WERI-Rb-1 (cell line): ENCODE measurements at regions not wholly inside any gene's neighbourhood (a gene's known extent, or its start where the extent isn't known, plus 50 kb on each side); places are given as distances from the start of the nearest gene placed in this dataset.

ENCODE experiments used
- DNase-seq: peaks from one replicate; pipeline ENCODE4 v3.0.0-alpha.2; 2020
- H3K27ac ChIP-seq: fragments of 250-450 bp; sonication (Bioruptor Pico); 2 replicates; pipeline ENCODE4 v1.5.1; 2020; ENCODE audit warnings: mild to moderate bottlenecking, moderate library complexity
- H3K27me3 ChIP-seq: fragments of 250-450 bp; sonication (Bioruptor Pico); 2 replicates; pipeline ENCODE4 v1.5.1; 2021; ENCODE audit warnings: mild to moderate bottlenecking, low read depth, moderate library complexity; ENCODE audit not compliant: insufficient read depth, severe bottlenecking
- H3K36me3 ChIP-seq: fragments of 250-450 bp; sonication (Bioruptor Pico); 2 replicates; pipeline ENCODE4 v1.5.1; 2020; ENCODE audit warnings: mild to moderate bottlenecking, moderate library complexity
- H3K4me3 ChIP-seq: 2 replicates; pipeline ENCODE4 v1.5.1; 2011; ENCODE audit warnings: low read depth, mild to moderate bottlenecking, control low read depth, low read length
- H3K9me3 ChIP-seq: fragments of 250-450 bp; sonication (Bioruptor Pico); 2 replicates; pipeline ENCODE4 v1.5.1; 2021; ENCODE audit warnings: mild to moderate bottlenecking, moderate library complexity; ENCODE audit not compliant: severe bottlenecking
- TF ChIP-seq, protein P1 (sequence below): IDR thresholded peaks from 2 replicates; pipeline ENCODE4 v1.5.1; 2011; ENCODE audit warnings: low read depth, mild to moderate bottlenecking, control low read depth, inconsistent platforms, low read length

DNA sequence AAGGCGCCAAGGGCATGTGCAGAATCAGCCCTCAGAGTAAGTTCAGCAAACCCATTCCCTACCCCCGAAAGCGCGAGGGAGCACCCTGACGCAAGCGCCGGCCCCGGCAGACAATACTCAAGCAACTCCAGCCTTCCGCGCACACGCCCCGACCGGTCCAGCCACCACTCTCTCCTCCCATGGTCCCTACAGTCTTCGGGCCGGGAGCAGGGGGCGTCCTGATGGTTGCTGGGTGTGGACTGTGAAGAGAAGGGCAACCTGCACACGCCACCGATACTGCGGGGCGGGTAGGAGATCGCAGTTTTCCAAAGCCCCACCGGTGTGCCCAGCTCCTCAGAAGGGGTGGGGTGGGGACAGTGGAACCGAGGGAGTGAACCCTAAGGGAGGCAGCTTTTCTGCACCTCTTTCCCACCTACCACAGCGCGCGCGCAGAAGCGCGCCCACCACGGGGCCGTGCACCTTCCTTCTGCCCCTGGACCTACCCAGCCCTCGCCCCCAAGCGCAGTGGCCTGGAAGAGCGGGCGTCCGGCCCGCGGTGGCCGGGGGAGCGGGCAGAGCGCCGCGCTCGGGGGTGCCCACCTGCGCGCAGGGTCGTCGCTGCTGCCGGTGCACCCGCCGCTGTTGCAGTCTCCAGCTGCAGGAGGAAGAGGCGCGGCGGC is 650.2 kb upstream of the DIPK2B start:
- peak overlapping the region; percentile 56 for H3K4me3 ChIP-seq
- no peaks in the 10 kb centered on the region for H3K9me3 ChIP-seq
- H3K27ac ChIP-seq: no peak overlapping the region
- no peaks in the 10 kb centered on the region; the same call in 1 of the 2 replicates for H3K36me3 ChIP-seq
- peaks cover 7% of the 10 kb centered on the region for H3K27me3 ChIP-seq
- peak; percentile 9 for DNase-seq
- TF ChIP-seq, protein P1, sequence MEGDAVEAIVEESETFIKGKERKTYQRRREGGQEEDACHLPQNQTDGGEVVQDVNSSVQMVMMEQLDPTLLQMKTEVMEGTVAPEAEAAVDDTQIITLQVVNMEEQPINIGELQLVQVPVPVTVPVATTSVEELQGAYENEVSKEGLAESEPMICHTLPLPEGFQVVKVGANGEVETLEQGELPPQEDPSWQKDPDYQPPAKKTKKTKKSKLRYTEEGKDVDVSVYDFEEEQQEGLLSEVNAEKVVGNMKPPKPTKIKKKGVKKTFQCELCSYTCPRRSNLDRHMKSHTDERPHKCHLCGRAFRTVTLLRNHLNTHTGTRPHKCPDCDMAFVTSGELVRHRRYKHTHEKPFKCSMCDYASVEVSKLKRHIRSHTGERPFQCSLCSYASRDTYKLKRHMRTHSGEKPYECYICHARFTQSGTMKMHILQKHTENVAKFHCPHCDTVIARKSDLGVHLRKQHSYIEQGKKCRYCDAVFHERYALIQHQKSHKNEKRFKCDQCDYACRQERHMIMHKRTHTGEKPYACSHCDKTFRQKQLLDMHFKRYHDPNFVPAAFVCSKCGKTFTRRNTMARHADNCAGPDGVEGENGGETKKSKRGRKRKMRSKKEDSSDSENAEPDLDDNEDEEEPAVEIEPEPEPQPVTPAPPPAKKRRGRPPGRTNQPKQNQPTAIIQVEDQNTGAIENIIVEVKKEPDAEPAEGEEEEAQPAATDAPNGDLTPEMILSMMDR: no peak

DNA sequence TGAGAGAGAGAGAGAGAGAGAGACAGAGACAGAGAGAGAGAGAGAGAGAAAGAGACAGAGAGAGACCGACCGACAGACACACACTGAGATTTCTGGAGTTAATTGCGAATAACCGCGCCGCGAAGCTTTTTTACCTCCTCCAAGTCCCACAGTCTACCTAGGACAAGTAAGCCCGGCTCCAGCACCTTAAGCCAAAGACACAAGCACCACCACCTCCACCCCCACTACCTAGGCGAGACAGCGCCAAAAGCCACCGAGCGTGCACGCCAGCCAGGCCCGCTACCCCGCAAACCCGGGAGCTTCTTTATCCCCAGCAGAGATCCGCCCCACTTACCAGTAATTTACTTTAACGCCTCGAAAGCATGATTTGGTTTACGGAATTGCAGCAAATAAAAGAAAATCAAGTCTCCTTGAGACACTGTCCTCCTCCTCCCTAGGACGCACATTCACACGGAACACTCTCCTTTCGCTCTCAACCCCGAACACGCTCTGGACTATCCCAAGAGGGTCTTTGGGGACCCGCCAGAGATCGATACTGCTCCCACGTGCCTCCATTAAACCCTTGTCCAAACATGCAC is 649.6 kb upstream of the DIPK2B start:
- H3K27ac ChIP-seq: no peak overlapping the region
- peak overlapping the region; percentile 56; the same call in 1 of the 2 replicates for H3K4me3 ChIP-seq
- H3K27me3 ChIP-seq: peaks cover 7% of the 10 kb centered on the region
- H3K9me3 ChIP-seq: no peaks in the 10 kb centered on the region
- TF ChIP-seq, protein P1: no peak
- DNase-seq: no peak
- H3K36me3 ChIP-seq: no peaks in the 10 kb centered on the region; the same call in 1 of the 2 replicates

DNA sequence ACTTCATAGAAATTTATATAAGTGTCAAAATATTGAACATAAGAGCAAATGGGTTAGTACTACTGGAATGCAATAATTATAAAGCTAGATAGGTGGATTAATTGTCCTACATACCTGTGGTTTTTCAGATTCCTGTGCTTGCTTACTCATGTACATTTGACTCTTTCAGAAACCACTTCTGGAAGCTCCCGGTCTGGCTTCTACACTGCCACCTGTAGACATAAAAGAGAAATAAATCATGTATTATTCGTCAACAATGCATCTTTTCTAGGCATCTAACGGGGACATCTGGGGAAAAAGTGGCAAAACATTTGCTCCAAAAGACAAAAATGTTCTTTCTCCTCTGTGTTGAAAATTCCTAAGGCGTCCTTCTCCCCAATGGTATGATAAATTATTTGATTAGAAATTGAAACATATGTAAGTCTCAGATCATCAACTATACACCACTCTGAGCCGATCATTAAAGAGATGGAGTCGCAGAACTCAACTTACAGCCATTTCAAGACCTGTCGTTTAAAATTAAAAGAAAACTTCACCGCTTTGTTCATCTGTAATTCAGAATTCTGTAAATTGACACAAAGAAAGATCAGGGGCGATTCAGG is 648.7 kb upstream of the DIPK2B start:
- Histone ChIP-seq H3K4me3 (no peak overlapping the region), H3K36me3 (no peaks in the 10 kb centered on the region; the same call in 1 of the 2 replicates), H3K27ac (no peak overlapping the region), H3K9me3 (no peaks in the 10 kb centered on the region), H3K27me3 (peaks cover 7% of the 10 kb centered on the region)
- TF ChIP-seq, protein P1: 0 out of 2 replicates have a peak, but pooled peaks have one; percentile 4
- DNase-seq: no peak

GRCh38 chrX:45847961-45848360 is 647.3 kb upstream of the DIPK2B start:
- no peaks in the 10 kb centered on the region for H3K9me3 ChIP-seq
- H3K27ac ChIP-seq: no peak overlapping the region

DNA sequence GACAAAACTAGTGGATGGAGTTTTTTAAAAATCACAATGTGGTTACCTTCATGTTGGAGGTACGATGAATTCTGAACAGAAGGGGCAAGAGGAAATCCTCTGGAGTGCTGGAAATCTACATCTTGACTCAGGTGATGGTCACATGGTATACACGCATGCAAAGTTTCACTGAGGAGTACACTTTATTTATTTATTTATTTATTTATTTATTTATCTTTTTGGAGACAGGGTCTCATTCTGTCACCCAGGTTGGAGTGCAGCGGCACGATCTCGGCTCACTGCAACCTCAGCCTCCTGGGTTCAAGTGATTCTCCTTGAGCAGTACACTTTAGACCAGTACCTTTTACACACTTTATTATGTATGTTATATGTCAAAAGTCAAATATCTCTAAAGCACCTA is 645.7 kb upstream of the DIPK2B start:
- TF ChIP-seq, protein P1: no peak
- H3K27me3 ChIP-seq: peaks cover 7% of the 10 kb centered on the region
- no peak overlapping the region for H3K27ac ChIP-seq
- no peak overlapping the region for H3K4me3 ChIP-seq
- DNase-seq: no peak
- H3K36me3 ChIP-seq: no peaks in the 10 kb centered on the region; the same call in 1 of the 2 replicates
- no peaks in the 10 kb centered on the region for H3K9me3 ChIP-seq

More at GRCh38 chrX:45847961-45848360, 647.3 kb upstream of the DIPK2B start:
- Histone ChIP-seq H3K36me3 (no peaks in the 10 kb centered on the region; the same call in 1 of the 2 replicates), H3K4me3 (no peak overlapping the region), H3K27me3 (peaks cover 7% of the 10 kb centered on the region)
- no peak for DNase-seq
- TF ChIP-seq, protein P1: no peak
